MCF 10A (cell line): ENCODE measurements at regions not wholly inside any gene's neighbourhood (a gene's known extent, or its start where the extent isn't known, plus 50 kb on each side); places are given as distances from the start of the nearest gene placed in this dataset.
"Not testable (repeated sequence)": the region's sequence is repeated elsewhere in the genome, so short reads cannot be mapped to it uniquely, and the experiment has no call there.

Experiments
- BruUV-seq: library from RNA; stranded (reverse); fragments of 400-500 nt; replicated peaks from 2 replicates; lab custom pipeline; 2021; lab: Mats Ljungman, UMichigan
- CTCF ChIA-PET: fragments of 300-600 bp; sonication (Branson Sonifier 250); formaldehyde crosslinking; extraction: SDS; loops from one replicate; lab custom pipeline; 2021; ENCODE audit warnings: antibody characterized with exemption, inconsistent platforms; lab: Yijun Ruan, JAX
- POLR2A ChIA-PET: fragments of 300-600, 350-650 bp; sonication (Branson Sonifier 250); formaldehyde crosslinking; extraction: SDS; loops from one replicate; lab custom pipeline; 2020; ENCODE audit warnings: antibody characterized with exemption, inconsistent platforms; lab: Yijun Ruan, JAX
- DNase-seq: peaks from one replicate; pipeline ENCODE4 v3.0.0-alpha.2; 2018; ENCODE audit not compliant: unreplicated experiment
- H3K27ac Mint-ChIP-seq: one replicate; pipeline ENCODE4 v1.8.0; 2022; ENCODE audit warnings: mild to moderate bottlenecking, low read depth, mixed read lengths; ENCODE audit not compliant: unreplicated experiment
- H3K27me3 Mint-ChIP-seq: one replicate; pipeline ENCODE4 v1.8.0; 2022; ENCODE audit warnings: mixed read lengths; ENCODE audit not compliant: insufficient read depth, unreplicated experiment
- H3K36me3 Mint-ChIP-seq: one replicate; pipeline ENCODE4 v1.8.0; 2022; ENCODE audit warnings: mild to moderate bottlenecking, moderate library complexity, mixed read lengths; ENCODE audit not compliant: insufficient read depth, unreplicated experiment
- H3K4me1 Mint-ChIP-seq: one replicate; pipeline ENCODE4 v1.8.0; 2022; ENCODE audit warnings: mixed read lengths; ENCODE audit not compliant: insufficient read depth, unreplicated experiment
- H3K4me3 Mint-ChIP-seq: one replicate; pipeline ENCODE4 v1.8.0; 2022; ENCODE audit warnings: mild to moderate bottlenecking, moderate library complexity, mixed read lengths; ENCODE audit not compliant: unreplicated experiment
- H3K9me3 Mint-ChIP-seq: one replicate; pipeline ENCODE4 v1.8.0; 2022; ENCODE audit warnings: mixed read lengths; ENCODE audit not compliant: unreplicated experiment
- CTCF ChIP-seq: fragments of 200-600 bp; IDR thresholded peaks from one replicate; pipeline ENCODE4 v1.8.0; 2022; ENCODE audit warnings: antibody characterized with exemption, mild to moderate bottlenecking; ENCODE audit not compliant: unreplicated experiment
- intact Hi-C: fragments of 100-400 bp; cut with micrococcal nuclease; formaldehyde crosslinking; loops from 2 replicates; pipeline ENCODE4 v1.14.1; 2022

GRCh38 chr1:198408716-198409115 lies 131.8 kb downstream of the ATP6V1G3 start:
- Mint-ChIP-seq H3K27ac (no peak overlapping the region), H3K4me1 (no peaks in the 10 kb centered on the region)
- CTCF ChIA-PET, result interaction anchor here (0.6 kb wide), 2 partner anchors 70 to 164 kb away, joined by 3 to 4 read pairs; no protein-coding TSS in a partner anchor

GRCh38 chr1:198404632-198405031 lies 135.8 kb downstream of the ATP6V1G3 start:
- CTCF ChIA-PET, result interaction anchor here (0.6 to 1.1 kb wide), 5 partner anchors 12 to 200 kb away, joined by 3 read pairs; no protein-coding TSS in a partner anchor
- intact Hi-C loops, result not testable (repeated sequence)

More at GRCh38 chr1:198408716-198409115, 131.8 kb downstream of the ATP6V1G3 start:
- no peaks in the 10 kb centered on the region for H3K27me3 Mint-ChIP-seq
- no peak overlapping the region for H3K4me3 Mint-ChIP-seq
- BruUV-seq, result no TSS peak
- POLR2A ChIA-PET, result no interaction called here
- H3K9me3 Mint-ChIP-seq, result no peaks in the 10 kb centered on the region
- no peak for TF ChIP-seq CTCF
- no peak for DNase-seq
- intact Hi-C loops, result no loop called here
- no peaks in the 10 kb centered on the region for H3K36me3 Mint-ChIP-seq

GRCh38 chr1:198400063-198400462 lies 140.4 kb downstream of the ATP6V1G3 start:
- Mint-ChIP-seq H3K36me3 (no peaks in the 10 kb centered on the region), H3K9me3 (no peaks in the 10 kb centered on the region), H3K27ac (no peak overlapping the region), H3K4me3 (no peak overlapping the region), H3K4me1 (no peaks in the 10 kb centered on the region), H3K27me3 (no peaks in the 10 kb centered on the region)
- intact Hi-C loops, result no loop called here
- TF ChIP-seq CTCF, result no peak
- BruUV-seq, result no TSS peak
- POLR2A ChIA-PET, result interaction anchor here (0.6 to 0.9 kb wide), 3 partner anchors 12 to 528 kb away, joined by 3 read pairs; no protein-coding TSS in a partner anchor
- CTCF ChIA-PET, result interaction anchor here (0.7 to 1.2 kb wide), 2 partner anchors 9 to 100 kb away, joined by 3 read pairs; no protein-coding TSS in a partner anchor
- DNase-seq, result no peak

More at GRCh38 chr1:198404632-198405031, 135.8 kb downstream of the ATP6V1G3 start:
- POLR2A ChIA-PET, H3K27me3 Mint-ChIP-seq, H3K36me3 Mint-ChIP-seq, H3K27ac Mint-ChIP-seq, H3K4me3 Mint-ChIP-seq, DNase-seq, H3K9me3 Mint-ChIP-seq, BruUV-seq, H3K4me1 Mint-ChIP-seq: not testable (repeated sequence)

GRCh38 chr1:198399452-198399851 lies 141.0 kb downstream of the ATP6V1G3 start:
- no TSS peak for BruUV-seq
- CTCF ChIA-PET, result interaction anchor here (0.6 kb wide), 1 partner anchor 64 kb away, joined by 4 read pairs; no protein-coding TSS in a partner anchor
- H3K4me3 Mint-ChIP-seq, result no peak overlapping the region

More at GRCh38 chr1:198399452-198399851, 141.0 kb downstream of the ATP6V1G3 start:
- Mint-ChIP-seq H3K27me3 (no peaks in the 10 kb centered on the region), H3K4me1 (no peaks in the 10 kb centered on the region), H3K27ac (no peak overlapping the region), H3K36me3 (no peaks in the 10 kb centered on the region), H3K9me3 (no peaks in the 10 kb centered on the region)
- POLR2A ChIA-PET, result interaction anchor here (0.7 kb wide), 1 partner anchor 139 kb away, joined by 3 read pairs; no protein-coding TSS in a partner anchor
- no peak for DNase-seq
- intact Hi-C loops, result no loop called here
- no peak for TF ChIP-seq CTCF
